ENCODE measurements at regions not wholly inside any gene's neighbourhood (a gene's known extent, or its start where the extent isn't known, plus 50 kb on each side); places are given as distances from the start of the nearest gene placed in this dataset.

- H2AFZ ChIP-seq (ENCODE audit: low read depth, low read length), result no peak overlapping the region
- H3K4me2 ChIP-seq (ENCODE audit: low read length), result no peak overlapping the region
- H3K36me3 ChIP-seq (ENCODE audit: insufficient read depth, low read length), result no peaks in the 10 kb centered on the region
- H3K9ac ChIP-seq (ENCODE audit: low read length), result no peak overlapping the region
- no peaks in the 10 kb centered on the region for H4K20me1 ChIP-seq (ENCODE audit: insufficient read depth)
- H3K4me3 ChIP-seq (ENCODE audit: low read length), result no peak overlapping the region
- no peaks in the 10 kb centered on the region for H3K27me3 ChIP-seq (ENCODE audit: insufficient read depth, low read depth, low read length)
- no peaks in the 10 kb centered on the region for H3K9me3 ChIP-seq (ENCODE audit: low read length)
- H3K27ac ChIP-seq (ENCODE audit: low read length), result no peak overlapping the region
- no peak for TF ChIP-seq CTCF (IDR thresholded peaks at IDR 0.05; ENCODE audit: poor library complexity, severe bottlenecking)
- TF ChIP-seq MXI1 (conservative IDR thresholded peaks at IDR 0.05; ENCODE audit: poor library complexity, severe bottlenecking), result no peak
- no peak for TF ChIP-seq SMC3 (conservative IDR thresholded peaks at IDR 0.05; ENCODE audit: poor library complexity)
- TF ChIP-seq REST (IDR thresholded peaks at IDR 0.05; ENCODE audit: borderline replicate concordance), result no peak
- TF ChIP-seq EZH2 (IDR thresholded peaks at IDR 0.05; ENCODE audit: borderline replicate concordance, insufficient read depth, low read length, poor library complexity, severe bottlenecking), result no peak
- TF ChIP-seq POLR2AphosphoS5 (IDR thresholded peaks at IDR 0.05), result no peak
- no peak for TF ChIP-seq RAD21 (conservative IDR thresholded peaks at IDR 0.05)
- no peak for TF ChIP-seq EP300 (conservative IDR thresholded peaks at IDR 0.05; ENCODE audit: poor library complexity, severe bottlenecking)
- no peak for TF ChIP-seq TAF1 (IDR thresholded peaks at IDR 0.05; ENCODE audit: low read depth)
- H3K79me2 ChIP-seq (replicated peaks; ENCODE audit: insufficient read depth, low read length), result no peaks in the 10 kb centered on the region
- H3F3A ChIP-seq (ENCODE audit: insufficient read depth, low read length, poor library complexity, severe bottlenecking), result no peaks in the 10 kb centered on the region
- no peaks in the 10 kb centered on the region for H3K9me2 ChIP-seq (ENCODE audit: insufficient read depth, low read length)
Observed at GRCh38 chr3:137061186-137061585, 103.4 kb downstream of the IL20RB start.

GRCh38 chr3:137062250-137062649, 104.5 kb downstream of the IL20RB start:
- no peak overlapping the region for H3K9ac ChIP-seq (ENCODE audit: low read length)
- H3K4me3 ChIP-seq (ENCODE audit: low read length), result no peak overlapping the region
- no peak overlapping the region for H3K4me2 ChIP-seq (ENCODE audit: low read length)
- H3K9me3 ChIP-seq (ENCODE audit: low read length), result no peaks in the 10 kb centered on the region
- no peak overlapping the region for H2AFZ ChIP-seq (ENCODE audit: low read depth, low read length)
- no peaks in the 10 kb centered on the region for H3K36me3 ChIP-seq (ENCODE audit: insufficient read depth, low read length)
- TF ChIP-seq RAD21 (conservative IDR thresholded peaks at IDR 0.05) (no peak), SMC3 (conservative IDR thresholded peaks at IDR 0.05; ENCODE audit: poor library complexity) (no peak)
- H3K79me2 ChIP-seq (replicated peaks; ENCODE audit: insufficient read depth, low read length), result no peaks in the 10 kb centered on the region
- no peaks in the 10 kb centered on the region for H3K9me2 ChIP-seq (ENCODE audit: insufficient read depth, low read length)
- no peaks in the 10 kb centered on the region for H3F3A ChIP-seq (ENCODE audit: insufficient read depth, low read length, poor library complexity, severe bottlenecking)
- no peak overlapping the region for H3K27ac ChIP-seq (ENCODE audit: low read length)
- H3K27me3 ChIP-seq (ENCODE audit: insufficient read depth, low read depth, low read length), result no peaks in the 10 kb centered on the region
- no peaks in the 10 kb centered on the region for H4K20me1 ChIP-seq (ENCODE audit: insufficient read depth)

- Histone ChIP-seq H3K27me3 (ENCODE audit: insufficient read depth, low read depth, low read length) (no peaks in the 10 kb centered on the region), H3K9me3 (ENCODE audit: low read length) (no peaks in the 10 kb centered on the region), H3K9me2 (ENCODE audit: insufficient read depth, low read length) (no peaks in the 10 kb centered on the region), H3K27ac (ENCODE audit: low read length) (no peak overlapping the region), H3F3A (ENCODE audit: insufficient read depth, low read length, poor library complexity, severe bottlenecking) (no peaks in the 10 kb centered on the region), H2AFZ (ENCODE audit: low read depth, low read length) (no peak overlapping the region), H3K79me2 (replicated peaks; ENCODE audit: insufficient read depth, low read length) (no peaks in the 10 kb centered on the region), H3K9ac (ENCODE audit: low read length) (no peak overlapping the region), H3K4me2 (ENCODE audit: low read length) (no peak overlapping the region), H3K36me3 (ENCODE audit: insufficient read depth, low read length) (no peaks in the 10 kb centered on the region), H3K4me3 (ENCODE audit: low read length) (no peak overlapping the region), H4K20me1 (ENCODE audit: insufficient read depth) (no peaks in the 10 kb centered on the region)
- TF ChIP-seq SMC3 (conservative IDR thresholded peaks at IDR 0.05; ENCODE audit: poor library complexity) (no peak), EP300 (conservative IDR thresholded peaks at IDR 0.05; ENCODE audit: poor library complexity, severe bottlenecking) (no peak), POLR2AphosphoS5 (IDR thresholded peaks at IDR 0.05) (no peak), CTCF (IDR thresholded peaks at IDR 0.05; ENCODE audit: poor library complexity, severe bottlenecking) (no peak), TAF1 (IDR thresholded peaks at IDR 0.05; ENCODE audit: low read depth) (no peak), RAD21 (conservative IDR thresholded peaks at IDR 0.05) (no peak), MXI1 (conservative IDR thresholded peaks at IDR 0.05; ENCODE audit: poor library complexity, severe bottlenecking) (no peak), REST (IDR thresholded peaks at IDR 0.05; ENCODE audit: borderline replicate concordance) (no peak), EZH2 (IDR thresholded peaks at IDR 0.05; ENCODE audit: borderline replicate concordance, insufficient read depth, low read length, poor library complexity, severe bottlenecking) (no peak)
Observed at GRCh38 chr3:137065381-137065780, 107.6 kb downstream of the IL20RB start.

All from neural cell (in vitro differentiated cells).